ENCODE measurements at regions not wholly inside any gene's neighbourhood (a gene's known extent, or its start where the extent isn't known, plus 50 kb on each side); places are given as distances from the start of the nearest gene placed in this dataset.

DNA sequence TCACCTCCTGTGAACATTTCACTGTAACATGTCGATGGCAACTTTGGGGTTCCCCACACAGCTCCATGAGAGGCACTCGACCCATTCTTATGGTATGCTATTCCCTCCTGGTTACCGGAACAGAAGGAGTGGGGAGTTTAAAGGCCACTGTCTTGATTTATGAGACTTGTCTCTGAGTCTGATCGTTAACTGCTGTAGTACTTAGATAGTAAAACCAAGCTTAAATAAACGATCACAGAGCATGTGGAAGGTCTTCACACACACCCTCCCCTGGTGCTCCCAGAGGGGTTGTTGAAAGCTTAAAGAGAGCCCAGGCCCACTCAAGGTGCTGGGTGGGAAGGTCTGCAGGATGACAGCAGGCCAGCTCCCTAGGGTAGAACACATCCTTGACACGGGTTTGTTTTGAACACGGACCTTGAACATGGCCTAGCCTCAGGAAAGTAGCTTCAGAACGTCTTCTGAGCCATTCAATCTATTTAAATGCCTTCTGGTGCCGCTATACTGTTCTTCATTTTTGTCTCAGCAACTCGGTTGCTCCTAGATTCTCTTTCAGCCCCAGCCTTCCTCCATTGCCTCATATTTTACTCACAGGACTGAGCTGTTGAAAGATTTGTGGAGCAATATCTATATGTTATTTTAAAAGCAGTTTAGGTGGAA, 335.3 kb downstream of the FGFR2 start:
- no peaks in the 10 kb centered on the region for H4K20me1 ChIP-seq (ENCODE audit: control insufficient read depth, extremely low read depth, insufficient read depth, low read length)
- FAIRE-seq (peak; percentile 9), DNase-seq (ENCODE audit: low read depth, low spot score) (no peak)
- H3K36me3 ChIP-seq (ENCODE audit: control insufficient read depth in 2 of 2, extremely low read depth in 1 of 2, insufficient read depth in 2 of 2, low read length in 2 of 2), result no peaks in the 10 kb centered on the region
- H3K4me2 ChIP-seq (ENCODE audit: control insufficient read depth, extremely low read depth, insufficient read depth, low read depth, low read length), result no peak overlapping the region
- H3K27ac ChIP-seq (ENCODE audit: control insufficient read depth, insufficient read depth, low read length), result no peak overlapping the region
- H3K4me3 ChIP-seq (ENCODE audit: control insufficient read depth in 2 of 3, extremely low read depth in 1 of 3, insufficient read depth in 2 of 3, low read depth in 1 of 3, low read length in 3 of 3), result no peak overlapping the region
- no peaks in the 10 kb centered on the region for H3K79me2 ChIP-seq (ENCODE audit: control insufficient read depth, insufficient read depth, low read length)
- H2AFZ ChIP-seq (ENCODE audit: control insufficient read depth, low read length), result no peak overlapping the region
- TF ChIP-seq, protein P1, sequence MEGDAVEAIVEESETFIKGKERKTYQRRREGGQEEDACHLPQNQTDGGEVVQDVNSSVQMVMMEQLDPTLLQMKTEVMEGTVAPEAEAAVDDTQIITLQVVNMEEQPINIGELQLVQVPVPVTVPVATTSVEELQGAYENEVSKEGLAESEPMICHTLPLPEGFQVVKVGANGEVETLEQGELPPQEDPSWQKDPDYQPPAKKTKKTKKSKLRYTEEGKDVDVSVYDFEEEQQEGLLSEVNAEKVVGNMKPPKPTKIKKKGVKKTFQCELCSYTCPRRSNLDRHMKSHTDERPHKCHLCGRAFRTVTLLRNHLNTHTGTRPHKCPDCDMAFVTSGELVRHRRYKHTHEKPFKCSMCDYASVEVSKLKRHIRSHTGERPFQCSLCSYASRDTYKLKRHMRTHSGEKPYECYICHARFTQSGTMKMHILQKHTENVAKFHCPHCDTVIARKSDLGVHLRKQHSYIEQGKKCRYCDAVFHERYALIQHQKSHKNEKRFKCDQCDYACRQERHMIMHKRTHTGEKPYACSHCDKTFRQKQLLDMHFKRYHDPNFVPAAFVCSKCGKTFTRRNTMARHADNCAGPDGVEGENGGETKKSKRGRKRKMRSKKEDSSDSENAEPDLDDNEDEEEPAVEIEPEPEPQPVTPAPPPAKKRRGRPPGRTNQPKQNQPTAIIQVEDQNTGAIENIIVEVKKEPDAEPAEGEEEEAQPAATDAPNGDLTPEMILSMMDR (optimal IDR thresholded peaks at IDR 0.05 in 1 of 3, IDR thresholded peaks at IDR 0.05 in 1 of 3, conservative IDR thresholded peaks at IDR 0.05 in 1 of 3; ENCODE audit: extremely low read depth in 1 of 3, insufficient read depth in 2 of 3, low read length in 3 of 3), result no peak
- no peak for TF ChIP-seq EZH2 (IDR thresholded peaks at IDR 0.05; ENCODE audit: low read length)
- H3K9ac ChIP-seq (ENCODE audit: control insufficient read depth, extremely low read depth, insufficient read depth, low read length), result no peak overlapping the region
- dilution Hi-C loops (cut with MboI; ENCODE audit: extremely low pct_ligation_motif_present, low sequenced_read_pairs), result no loop called here
- H3K27me3 ChIP-seq (ENCODE audit: control insufficient read depth, extremely low read depth, insufficient read depth, low read length), result no peaks in the 10 kb centered on the region
- peaks cover 6% of the 10 kb centered on the region for H3K4me1 ChIP-seq (ENCODE audit: control insufficient read depth, extremely low read depth, insufficient read depth, low read length)
- H3K9me1 ChIP-seq (ENCODE audit: control insufficient read depth, extremely low read depth, insufficient read depth, low read length), result no peaks in the 10 kb centered on the region
- H3K9me3 ChIP-seq (ENCODE audit: control insufficient read depth, low read depth, low read length), result no peaks in the 10 kb centered on the region

DNA sequence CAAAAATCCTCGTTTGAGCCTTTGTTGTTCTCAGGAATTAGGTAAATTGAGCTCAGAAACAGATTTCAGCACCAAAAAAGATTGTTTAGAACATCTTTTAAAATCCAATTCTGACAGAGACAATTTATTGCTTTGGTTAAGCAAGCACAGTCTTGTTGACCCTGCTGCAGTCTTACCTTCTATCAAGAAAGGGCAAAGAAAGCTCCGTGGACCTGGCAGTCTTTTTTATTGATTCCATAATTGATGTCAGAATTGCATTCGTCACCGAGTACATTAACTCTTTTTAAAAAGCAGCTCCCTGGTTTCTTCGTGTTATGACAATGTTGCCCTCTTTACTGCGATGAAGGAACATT, 334.8 kb downstream of the FGFR2 start:
- Histone ChIP-seq H3K4me2 (ENCODE audit: control insufficient read depth, extremely low read depth, insufficient read depth, low read depth, low read length) (peak overlapping the region; percentile 6), H2AFZ (ENCODE audit: control insufficient read depth, low read length) (no peak overlapping the region), H4K20me1 (ENCODE audit: control insufficient read depth, extremely low read depth, insufficient read depth, low read length) (no peaks in the 10 kb centered on the region), H3K9me1 (ENCODE audit: control insufficient read depth, extremely low read depth, insufficient read depth, low read length) (no peaks in the 10 kb centered on the region), H3K4me3 (ENCODE audit: control insufficient read depth in 2 of 3, extremely low read depth in 1 of 3, insufficient read depth in 2 of 3, low read depth in 1 of 3, low read length in 3 of 3) (no peak overlapping the region), H3K79me2 (ENCODE audit: control insufficient read depth, insufficient read depth, low read length) (no peaks in the 10 kb centered on the region), H3K27me3 (ENCODE audit: control insufficient read depth, extremely low read depth, insufficient read depth, low read length) (no peaks in the 10 kb centered on the region), H3K4me1 (ENCODE audit: control insufficient read depth, extremely low read depth, insufficient read depth, low read length) (peaks cover 6% of the 10 kb centered on the region), H3K27ac (ENCODE audit: control insufficient read depth, insufficient read depth, low read length) (no peak overlapping the region), H3K9me3 (ENCODE audit: control insufficient read depth, low read depth, low read length) (no peaks in the 10 kb centered on the region), H3K36me3 (ENCODE audit: control insufficient read depth in 2 of 2, extremely low read depth in 1 of 2, insufficient read depth in 2 of 2, low read length in 2 of 2) (no peaks in the 10 kb centered on the region), H3K9ac (ENCODE audit: control insufficient read depth, extremely low read depth, insufficient read depth, low read length) (no peak overlapping the region)
- TF ChIP-seq, protein P1 (optimal IDR thresholded peaks at IDR 0.05 in 1 of 3, IDR thresholded peaks at IDR 0.05 in 1 of 3, conservative IDR thresholded peaks at IDR 0.05 in 1 of 3; ENCODE audit: extremely low read depth in 1 of 3, insufficient read depth in 2 of 3, low read length in 3 of 3), result no peak
- no peak for TF ChIP-seq EZH2 (IDR thresholded peaks at IDR 0.05; ENCODE audit: low read length)
- peak; percentile 57 for FAIRE-seq
- dilution Hi-C loops (cut with MboI; ENCODE audit: extremely low pct_ligation_motif_present, low sequenced_read_pairs), result no loop called here
- DNase-seq (ENCODE audit: low read depth, low spot score), result no peak
